SKM-1 treated with dmso at 0.1 percent for 144 hours (cell line): ENCODE measurements at regions not wholly inside any gene's neighbourhood (a gene's known extent, or its start where the extent isn't known, plus 50 kb on each side); places are given as distances from the start of the nearest gene placed in this dataset.
"Not testable (repeated sequence)": the region's sequence is repeated elsewhere in the genome, so short reads cannot be mapped to it uniquely, and the experiment has no call there.

ENCODE experiments used
- DNase-seq: peaks from one replicate; lab custom pipeline; 2025; ENCODE audit not compliant: unreplicated experiment; lab: John Stamatoyannopoulos, UW

DNA sequence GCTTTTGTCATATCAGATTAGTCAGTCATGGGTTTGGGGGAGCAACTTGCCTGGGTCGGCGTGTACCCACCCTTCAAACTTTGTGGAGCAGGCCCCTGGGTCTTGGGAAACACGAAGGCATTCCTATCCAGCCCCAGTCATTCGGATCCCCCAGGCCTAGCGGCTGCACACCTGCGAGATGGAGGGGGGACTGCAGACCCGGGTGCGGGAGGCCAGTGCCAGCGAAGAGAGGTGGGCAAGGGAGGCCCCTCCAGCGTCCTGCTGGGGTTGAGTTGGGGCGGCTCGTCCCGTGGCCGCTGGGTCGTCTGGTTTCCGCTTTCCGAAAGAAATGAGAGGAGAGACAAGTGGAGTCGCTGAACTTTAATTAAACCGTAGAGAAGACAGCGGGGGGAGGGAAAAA is 112.2 kb upstream of the FOXD4L5 start:
- DNase-seq = not testable (repeated sequence)

DNA sequence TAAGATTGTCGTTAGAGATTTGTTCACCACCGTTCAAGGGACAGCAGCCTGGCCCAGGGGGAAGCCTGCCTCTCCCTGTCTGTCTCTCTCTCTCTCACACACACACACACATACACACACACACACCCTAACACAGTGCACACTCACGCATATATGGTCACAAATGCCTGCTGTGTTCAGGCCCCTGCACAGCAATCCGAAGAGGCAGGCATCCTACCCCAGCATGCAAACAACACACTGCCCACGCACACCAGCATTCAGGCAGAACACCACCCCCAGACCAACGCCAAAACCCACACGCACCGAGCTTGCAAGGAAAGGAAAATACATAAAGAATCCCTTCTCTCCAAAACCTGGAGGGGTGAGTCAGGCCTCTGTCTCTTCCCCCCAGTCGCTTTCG is 111.6 kb upstream of the FOXD4L5 start:
- DNase-seq = not testable (repeated sequence)

DNA sequence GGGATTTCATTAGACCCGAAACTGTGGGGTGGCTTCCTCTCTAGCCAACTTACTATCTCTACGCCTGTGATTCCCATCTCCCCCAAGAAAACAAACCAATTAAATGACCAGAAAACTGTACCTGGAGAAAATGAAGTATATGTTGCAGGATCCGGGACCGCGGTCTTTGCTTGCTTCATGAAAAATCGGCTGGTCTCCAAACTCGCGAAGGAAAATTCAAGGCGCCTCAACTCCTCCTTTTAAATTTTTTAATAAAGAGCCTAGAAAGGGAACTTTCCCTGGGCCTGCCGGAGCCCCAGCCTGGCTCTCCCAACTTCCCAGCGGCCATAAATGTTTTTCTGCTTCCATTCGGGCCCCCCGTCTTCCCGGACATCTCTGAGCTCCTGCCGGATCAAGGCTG is 110.8 kb upstream of the FOXD4L5 start:
- DNase-seq = not testable (repeated sequence)

DNA sequence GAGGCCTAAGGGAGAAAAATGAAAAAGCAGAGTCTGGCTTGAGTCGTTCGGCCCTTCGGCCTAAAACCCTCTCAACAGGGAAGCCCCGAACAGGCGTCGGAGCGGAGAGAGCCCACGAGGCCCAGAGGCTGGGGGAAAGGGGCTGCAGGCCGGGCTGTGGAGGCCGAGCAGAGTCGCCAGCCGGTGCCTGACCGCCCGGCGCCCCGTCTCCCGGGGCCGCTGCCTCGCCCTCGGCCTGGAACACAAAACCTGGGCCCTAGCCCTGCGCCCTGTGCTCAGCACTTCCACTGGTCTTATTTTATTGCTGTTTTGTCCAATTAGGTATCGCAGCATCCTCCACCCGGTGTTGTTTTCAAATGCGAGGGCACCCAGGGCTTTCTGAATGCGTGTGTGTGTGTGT is 110.1 kb upstream of the FOXD4L5 start:
- DNase-seq = not testable (repeated sequence)

DNA sequence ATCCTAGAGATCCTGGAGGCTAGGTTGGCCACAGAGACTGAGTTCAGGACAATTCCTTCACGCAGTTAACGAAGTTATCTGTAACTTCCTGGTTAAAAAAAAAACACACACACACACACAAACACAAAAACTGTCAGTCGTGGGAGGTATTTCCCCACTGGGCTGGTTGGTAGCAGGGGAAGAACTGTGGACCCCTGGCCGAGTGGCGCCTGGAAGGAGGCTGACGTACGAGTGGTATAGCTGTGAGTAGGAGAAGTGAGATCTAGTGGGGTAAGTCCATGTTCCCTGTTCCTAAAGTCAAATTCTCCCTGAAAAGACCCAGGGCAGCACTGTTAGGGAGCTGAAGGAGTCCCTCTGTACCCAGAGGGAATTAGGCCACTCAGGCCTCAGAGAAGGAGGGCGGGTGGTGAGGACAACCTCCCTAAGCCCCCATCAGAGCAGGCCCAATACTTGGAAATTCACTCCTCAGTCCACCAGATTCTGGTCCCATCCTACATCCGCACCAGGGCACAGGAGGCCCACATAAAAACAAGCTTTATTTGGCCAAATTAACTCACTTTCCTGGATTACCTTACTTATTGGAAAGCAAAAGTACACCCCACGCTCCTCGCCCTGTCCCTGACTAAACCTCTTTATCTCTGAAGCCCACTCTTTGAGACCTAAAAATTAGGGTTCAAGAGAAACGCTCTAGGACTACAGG is 108.3 kb upstream of the FOXD4L5 start:
- DNase-seq = not testable (repeated sequence)

DNA sequence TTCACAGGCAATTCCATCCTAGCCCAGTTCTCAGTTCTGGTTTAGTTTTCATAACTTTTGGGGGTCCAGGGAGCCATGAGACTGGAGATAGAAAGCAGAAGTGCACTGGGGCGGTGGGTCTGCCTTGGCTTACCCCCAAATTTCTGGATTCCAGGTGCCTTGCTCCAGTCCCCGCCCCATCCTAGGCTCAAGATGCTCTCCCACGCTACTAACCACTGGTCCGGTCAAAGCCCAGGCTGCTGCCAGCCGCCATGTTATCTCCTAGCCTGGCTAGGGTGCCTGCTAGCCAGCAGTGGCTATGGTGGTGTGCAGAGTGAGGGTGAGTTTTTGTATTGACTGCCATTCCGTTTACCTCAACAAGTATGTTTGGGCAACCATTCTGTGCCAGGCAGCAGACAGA is 107.6 kb upstream of the FOXD4L5 start:
- not testable (repeated sequence) for DNase-seq

DNA sequence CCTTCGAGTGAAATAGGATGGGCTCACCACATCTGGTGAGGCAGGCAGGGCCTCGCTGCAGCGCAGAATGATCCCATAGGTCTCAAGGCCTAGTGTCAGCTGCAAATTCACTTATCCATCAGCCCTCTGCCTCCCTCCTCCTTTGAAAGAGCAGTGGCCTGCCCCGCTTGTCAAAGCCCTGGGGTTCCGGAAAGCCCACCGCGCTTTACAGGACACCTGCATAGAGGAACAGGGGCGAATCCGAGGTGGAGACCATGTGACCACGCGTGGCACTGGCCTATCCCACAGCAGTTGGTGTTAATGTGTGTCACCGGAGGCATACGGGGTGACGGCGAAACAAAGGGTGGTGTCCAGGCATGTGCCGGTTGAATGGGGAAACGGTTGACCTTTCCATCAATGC is 104.7 kb upstream of the FOXD4L5 start:
- DNase-seq = not testable (repeated sequence)

DNA sequence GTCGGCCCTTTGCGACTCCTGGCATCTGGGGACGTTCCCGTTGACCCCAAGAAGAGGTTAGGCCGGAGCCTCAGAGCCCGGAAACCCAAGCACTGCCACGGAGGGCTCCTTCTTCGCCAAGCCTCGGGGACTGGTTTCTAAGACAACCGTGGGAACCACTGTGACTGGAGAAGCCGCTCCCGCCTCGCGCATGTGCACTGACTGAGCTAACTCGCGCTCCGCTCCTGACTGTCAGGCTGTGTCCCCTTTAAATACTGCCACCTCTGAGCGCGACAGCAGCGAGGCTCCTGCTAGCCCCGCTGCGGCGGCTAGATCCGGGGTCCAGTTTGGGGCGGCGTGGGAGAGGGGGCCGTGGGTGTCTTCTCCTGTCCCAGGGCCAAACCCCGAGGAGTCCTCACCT is 104.2 kb upstream of the FOXD4L5 start:
- not testable (repeated sequence) for DNase-seq

DNA sequence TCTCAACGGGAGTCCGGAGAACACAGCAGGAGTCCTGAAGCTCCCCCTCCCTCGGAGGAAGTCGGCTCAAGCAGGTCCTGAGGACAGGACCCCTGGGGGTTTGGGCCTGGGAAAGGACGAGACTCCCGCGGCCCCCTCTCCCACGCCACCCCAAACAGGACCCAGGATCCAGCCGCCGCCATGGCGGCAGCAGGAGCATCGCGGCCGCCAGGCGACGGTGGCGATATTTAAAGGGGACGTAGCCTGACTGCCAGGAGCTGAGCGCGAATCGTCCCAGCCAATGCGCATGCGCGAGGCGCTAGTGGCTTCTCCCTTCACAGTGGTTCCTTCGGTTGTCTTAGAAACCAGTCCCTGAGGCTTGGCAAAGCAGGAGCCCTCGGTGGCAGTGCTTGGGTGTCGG is 101.7 kb upstream of the FOXD4L5 start:
- not testable (repeated sequence) for DNase-seq

DNA sequence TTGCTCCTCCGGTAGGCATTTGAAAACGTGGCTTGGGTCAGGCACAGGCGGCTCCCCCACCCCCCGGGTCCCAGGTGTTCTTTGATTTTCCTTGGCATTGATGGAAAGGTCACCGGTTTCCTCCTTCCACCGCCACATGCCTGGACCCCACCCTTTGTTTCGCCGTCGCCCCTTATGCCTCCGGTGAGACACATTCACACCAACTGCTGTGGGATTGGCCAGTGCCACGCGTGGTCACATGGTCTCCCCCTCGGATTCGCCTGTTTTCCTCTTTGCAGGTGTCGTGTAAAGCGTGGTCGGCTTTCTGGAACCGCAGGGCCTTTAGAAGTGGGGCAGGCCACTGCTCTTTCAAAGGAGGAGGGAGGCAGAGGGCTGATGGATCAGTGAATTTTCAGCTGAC is 101.2 kb upstream of the FOXD4L5 start:
- not testable (repeated sequence) for DNase-seq

DNA sequence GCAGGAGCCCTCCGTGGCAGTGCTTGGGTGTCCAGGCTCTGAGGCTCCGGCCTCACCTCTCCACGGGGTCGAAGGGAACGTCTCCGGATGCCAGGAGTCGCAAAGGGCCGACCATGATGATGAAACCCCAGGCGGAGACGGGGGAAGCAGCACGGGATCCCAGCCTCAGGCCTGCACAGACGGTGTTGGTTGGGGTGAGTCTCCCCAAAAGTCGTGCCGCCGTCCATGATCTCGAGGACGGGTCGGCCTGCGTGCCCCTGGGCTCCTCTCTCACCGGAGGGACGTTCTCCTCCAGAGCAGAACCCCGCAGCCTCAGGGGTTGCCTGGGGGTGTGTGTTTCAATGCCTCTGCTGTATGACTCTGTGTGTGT is 100.6 kb upstream of the FOXD4L5 start:
- DNase-seq = not testable (repeated sequence)

DNA sequence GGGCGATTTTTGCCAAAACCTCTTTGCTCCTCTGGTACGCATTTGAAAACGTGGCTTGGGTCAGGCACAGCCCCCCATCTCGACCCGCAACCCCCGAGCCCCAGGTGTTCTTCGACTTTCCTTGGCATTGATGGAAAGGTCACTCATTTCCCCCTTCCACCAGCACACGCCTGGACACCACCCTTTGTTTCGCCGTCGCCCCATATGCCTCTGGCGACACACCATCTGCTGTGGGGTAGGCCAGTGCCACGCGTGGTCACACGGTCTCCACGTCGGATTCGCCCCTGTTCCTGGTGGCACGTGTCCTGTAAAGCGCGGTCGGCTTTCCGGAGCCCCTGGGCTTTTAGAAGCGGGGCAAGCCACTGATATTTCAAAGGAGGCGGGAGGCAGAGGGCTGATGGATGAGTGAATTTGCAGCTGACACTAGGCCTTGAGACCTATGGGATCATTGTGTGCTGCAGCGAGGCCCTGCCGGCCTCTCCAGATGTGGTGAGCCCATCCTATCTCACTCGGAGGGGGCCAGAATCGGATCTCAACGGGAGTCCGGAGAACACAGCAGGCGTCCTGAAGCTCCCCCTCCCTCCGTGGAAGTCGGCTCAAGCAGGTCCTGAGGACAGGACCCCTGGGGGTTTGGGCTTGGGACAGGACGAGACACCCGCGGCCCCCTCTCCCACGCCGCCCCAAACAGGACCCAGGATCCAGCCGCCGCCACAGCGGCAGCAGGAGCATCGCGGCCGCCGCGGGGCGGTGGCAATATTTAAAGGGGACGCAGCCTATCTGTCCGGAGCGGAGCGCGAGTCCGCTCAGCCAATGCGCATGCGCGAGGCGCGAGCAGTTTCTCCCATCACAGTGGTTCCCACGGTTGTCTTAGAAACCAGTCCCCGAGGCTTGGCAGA is 100.0 kb upstream of the FOXD4L5 start:
- DNase-seq = not testable (repeated sequence)

DNA sequence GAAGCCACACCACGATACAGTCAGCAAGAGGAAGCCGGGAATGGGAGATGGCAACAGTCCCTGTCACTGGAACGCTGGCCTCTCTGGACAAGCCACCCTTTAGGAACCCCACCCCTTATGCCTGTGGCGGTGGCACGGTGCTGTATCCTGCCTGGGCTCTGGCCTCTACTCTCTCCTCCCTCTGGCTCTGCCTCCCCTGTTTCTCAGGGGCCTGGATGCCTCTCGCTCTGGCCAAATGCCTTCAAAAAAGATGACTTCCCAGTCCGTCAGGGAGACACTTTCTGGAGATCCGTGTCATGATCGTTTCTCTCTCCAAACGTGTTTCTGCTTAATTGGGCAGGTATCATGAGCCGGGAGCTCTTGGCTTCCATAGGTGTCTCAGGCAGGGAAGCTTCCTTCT is 99.1 kb upstream of the FOXD4L5 start:
- not testable (repeated sequence) for DNase-seq

DNA sequence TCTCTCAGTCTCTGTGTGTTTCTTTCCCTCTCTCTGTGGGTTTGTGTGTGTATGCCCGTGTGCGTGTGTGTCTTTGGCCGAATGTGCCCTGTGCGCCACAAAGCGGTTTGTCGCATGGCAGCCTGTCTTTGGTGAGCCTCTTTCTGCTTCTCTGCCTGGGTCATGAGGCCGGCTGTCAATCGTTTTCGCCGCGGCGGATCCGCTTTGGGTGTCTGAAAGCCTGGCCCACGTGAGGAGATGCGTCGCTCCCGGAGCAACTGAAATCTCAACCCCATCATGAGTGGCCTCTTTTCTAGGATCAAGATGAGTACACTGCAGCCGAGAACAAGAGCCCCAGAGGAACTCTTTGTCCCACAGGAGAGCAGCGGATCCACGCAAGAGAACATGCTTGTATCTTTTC is 98.6 kb upstream of the FOXD4L5 start:
- DNase-seq = not testable (repeated sequence)

DNA sequence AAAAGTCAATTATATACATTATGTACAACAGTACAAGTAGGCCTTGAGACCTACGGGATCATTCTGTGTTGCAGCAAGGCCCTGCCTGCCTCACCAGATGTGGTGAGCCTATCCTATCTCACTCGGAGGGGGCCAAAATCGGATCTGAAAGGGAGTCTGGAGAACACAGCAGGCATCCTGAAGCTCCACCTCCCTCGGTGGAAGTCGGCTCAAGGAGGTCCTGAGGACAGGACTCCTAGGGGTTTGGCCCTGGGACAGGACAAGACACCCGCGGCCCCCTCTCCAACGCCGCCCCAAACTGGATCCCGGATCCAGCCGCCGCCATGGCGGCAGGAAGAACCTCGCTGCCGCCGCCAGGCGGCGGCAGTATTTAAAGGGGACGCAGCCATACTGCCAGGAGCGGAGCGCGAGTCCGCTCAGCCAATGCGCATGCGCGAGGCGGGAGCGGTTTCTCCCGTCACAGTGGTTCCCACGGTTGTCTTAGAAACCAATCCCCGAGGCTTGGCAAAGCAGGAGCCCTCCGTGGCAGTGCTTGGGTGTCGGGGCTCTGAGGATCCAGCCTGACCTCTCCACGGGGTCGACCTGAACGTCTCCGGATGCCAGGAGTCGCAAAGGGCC is 97.8 kb upstream of the FOXD4L5 start:
- DNase-seq = not testable (repeated sequence)
